Liver (tissue), 8 donors: ENCODE measurements at regions not wholly inside any gene's neighbourhood (a gene's known extent, or its start where the extent isn't known, plus 50 kb on each side); places are given as distances from the start of the nearest gene placed in this dataset.

Source experiments
- DNase-seq: peaks from one replicate; pipeline ENCODE4 v3.0.0-alpha.2; 2017; ENCODE audit warnings: low spot score
- H3K27ac ChIP-seq, 2 donors: one replicate each; pipeline ENCODE4 v1.7.0; 2013; ENCODE audit warnings: inconsistent platforms in 2 of 2, low read length in 2 of 2, control low read depth in 1 of 2, low read depth in 1 of 2, mild to moderate bottlenecking in 1 of 2
- H3K27me3 ChIP-seq, 4 donors: one replicate each; pipeline versions ENCODE4 v1.6.1 to v1.7.0; 2013; ENCODE audit warnings: low read length in 3 of 4, inconsistent platforms in 1 of 4, mild to moderate bottlenecking in 1 of 4, moderate library complexity in 1 of 4; ENCODE audit not compliant: control insufficient read depth in 4 of 4, insufficient read depth in 4 of 4
- H3K36me3 ChIP-seq, 4 donors: one replicate each; pipeline versions ENCODE4 v1.6.1 to v1.7.0; 2013; ENCODE audit warnings: low read length in 3 of 4, mild to moderate bottlenecking in 3 of 4, low read depth in 1 of 4, moderate library complexity in 1 of 4; ENCODE audit not compliant: control insufficient read depth in 4 of 4, insufficient read depth in 3 of 4
- H3K4me1 ChIP-seq, 4 donors: one replicate each; pipeline versions ENCODE4 v1.6.1 to v1.7.0; 2013; ENCODE audit warnings: low read length in 3 of 4, mild to moderate bottlenecking in 3 of 4, moderate library complexity in 1 of 4; ENCODE audit not compliant: control insufficient read depth in 4 of 4, insufficient read depth in 4 of 4
- H3K4me3 ChIP-seq, 3 donors: one replicate each; pipeline versions ENCODE4 v1.6.1 to v1.7.0; 2013; ENCODE audit warnings: low read length in 3 of 3, control low read depth in 1 of 3, low read depth in 1 of 3, mild to moderate bottlenecking in 1 of 3
- H3K9ac ChIP-seq, 2 donors: one replicate each; pipeline ENCODE4 v1.7.0; 2013; ENCODE audit warnings: low read length in 2 of 2, mild to moderate bottlenecking in 2 of 2, moderate library complexity in 2 of 2, control low read depth in 1 of 2, low read depth in 1 of 2
- H3K9me3 ChIP-seq, 4 donors: one replicate each; pipeline versions ENCODE4 v1.6.1 to v1.7.0; 2013; ENCODE audit warnings: low read length in 3 of 4; ENCODE audit not compliant: control insufficient read depth in 4 of 4
- FOXA1 ChIP-seq: IDR thresholded peaks from 2 replicates; pipeline ENCODE4 v1.6.1; 2016; ENCODE audit warnings: antibody characterized with exemption
- FOXA2 ChIP-seq: IDR thresholded peaks from 2 replicates; pipeline ENCODE4 v1.6.1; 2016; ENCODE audit warnings: antibody characterized with exemption
- GABPA ChIP-seq, 2 donors: IDR thresholded peaks in 1 of 2; conservative IDR thresholded peaks in 1 of 2; 2 replicates each; pipeline ENCODE4 v1.6.1; 2016; ENCODE audit warnings: antibody characterized with exemption in 2 of 2, mild to moderate bottlenecking in 1 of 2, moderate library complexity in 1 of 2
- HNF4A ChIP-seq, 2 donors: conservative IDR thresholded peaks; 2 replicates each; pipeline ENCODE4 v1.6.1; 2016; ENCODE audit warnings: antibody characterized with exemption in 2 of 2, mild to moderate bottlenecking in 2 of 2
- HNF4G ChIP-seq: IDR thresholded peaks from 2 replicates; pipeline ENCODE4 v1.6.1; 2016; ENCODE audit warnings: antibody characterized with exemption
- JUND ChIP-seq, 2 donors: IDR thresholded peaks; 2 replicates each; pipeline ENCODE4 v1.6.1; 2016; ENCODE audit warnings: antibody characterized with exemption in 2 of 2
- NR2F2 ChIP-seq: IDR thresholded peaks from 2 replicates; pipeline ENCODE4 v1.6.1; 2016; ENCODE audit warnings: antibody characterized with exemption
- RAD21 ChIP-seq, 2 donors: IDR thresholded peaks; 2 replicates each; pipeline ENCODE4 v1.6.1; 2016; ENCODE audit warnings: antibody characterized with exemption in 2 of 2, mild to moderate bottlenecking in 2 of 2
- TAF1 ChIP-seq: conservative IDR thresholded peaks from 2 replicates; pipeline ENCODE4 v1.6.1; 2016; ENCODE audit warnings: antibody characterized with exemption, mild to moderate bottlenecking
- YY1 ChIP-seq: IDR thresholded peaks from 2 replicates; pipeline ENCODE4 v1.6.1; 2016; ENCODE audit warnings: antibody characterized with exemption, mild to moderate bottlenecking
- WGBS: extraction: QIAGEN DNeasy Blood & Tissue Kit; methylation state at CpG from one replicate; pipeline ENCODE4 v1.1.7; 2013; 5-methylcytosine and 5-hydroxymethylcytosine counted together
- TF ChIP-seq, protein P1 (sequence below): IDR thresholded peaks from 2 replicates; pipeline ENCODE4 v1.6.1; 2016; ENCODE audit warnings: antibody characterized with exemption, mild to moderate bottlenecking
- TF ChIP-seq, protein P2 (sequence below): IDR thresholded peaks from 2 replicates; pipeline ENCODE4 v1.6.1; 2016; ENCODE audit warnings: antibody characterized with exemption
- TF ChIP-seq, protein P3 (sequence below): IDR thresholded peaks from 2 replicates; pipeline ENCODE4 v1.6.1; 2016; ENCODE audit warnings: antibody characterized with exemption
- TF ChIP-seq, protein P4 (sequence below): fragments of 150-350 bp; IDR thresholded peaks from 2 replicates; pipeline ENCODE4 v1.5.1; 2017; ENCODE audit warnings: improper control_type of control experiment, low read depth, low read length; ENCODE audit not compliant: missing input control
- TF ChIP-seq, protein P5 (sequence below): IDR thresholded peaks from 2 replicates; pipeline ENCODE4 v1.6.1; 2016; ENCODE audit warnings: antibody characterized with exemption
- donor health status: healthy.
- donor health status: healthy.
- donor health status: healthy.
- donor health status: healthy.
- donor health status: healthy.

DNA sequence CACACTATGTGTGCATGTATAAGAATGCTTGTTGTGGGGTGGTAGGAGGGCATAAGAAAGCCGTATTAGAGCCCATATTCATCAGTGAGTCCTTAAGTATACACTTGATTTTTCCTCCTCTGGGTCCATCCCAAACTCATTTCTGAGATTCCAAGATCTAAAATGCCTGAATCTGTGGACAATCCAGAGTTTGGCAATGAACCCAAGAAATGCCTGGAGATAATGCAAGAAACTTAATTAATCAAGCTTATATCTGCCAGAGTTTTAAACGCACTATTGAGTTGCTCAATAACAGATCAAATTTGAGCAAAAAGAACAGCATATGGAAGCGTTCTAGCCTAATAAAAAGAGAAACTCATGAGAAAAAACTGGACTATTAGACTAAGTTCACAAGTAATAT, 143.4 kb upstream of the NAV3 start:
- H3K9me3 ChIP-seq: no peaks in the 10 kb centered on the region
- TF ChIP-seq YY1 (no peak), TAF1 (no peak), FOXA1 (no peak), HNF4A (conservative IDR thresholded peaks at IDR 0.05) (no peak), FOXA2 (no peak), JUND (IDR thresholded peaks at IDR 0.05) (no peak), GABPA (IDR thresholded peaks at IDR 0.05 in 1 of 2, conservative IDR thresholded peaks at IDR 0.05 in 1 of 2) (no peak)
- TF ChIP-seq, protein P1, sequence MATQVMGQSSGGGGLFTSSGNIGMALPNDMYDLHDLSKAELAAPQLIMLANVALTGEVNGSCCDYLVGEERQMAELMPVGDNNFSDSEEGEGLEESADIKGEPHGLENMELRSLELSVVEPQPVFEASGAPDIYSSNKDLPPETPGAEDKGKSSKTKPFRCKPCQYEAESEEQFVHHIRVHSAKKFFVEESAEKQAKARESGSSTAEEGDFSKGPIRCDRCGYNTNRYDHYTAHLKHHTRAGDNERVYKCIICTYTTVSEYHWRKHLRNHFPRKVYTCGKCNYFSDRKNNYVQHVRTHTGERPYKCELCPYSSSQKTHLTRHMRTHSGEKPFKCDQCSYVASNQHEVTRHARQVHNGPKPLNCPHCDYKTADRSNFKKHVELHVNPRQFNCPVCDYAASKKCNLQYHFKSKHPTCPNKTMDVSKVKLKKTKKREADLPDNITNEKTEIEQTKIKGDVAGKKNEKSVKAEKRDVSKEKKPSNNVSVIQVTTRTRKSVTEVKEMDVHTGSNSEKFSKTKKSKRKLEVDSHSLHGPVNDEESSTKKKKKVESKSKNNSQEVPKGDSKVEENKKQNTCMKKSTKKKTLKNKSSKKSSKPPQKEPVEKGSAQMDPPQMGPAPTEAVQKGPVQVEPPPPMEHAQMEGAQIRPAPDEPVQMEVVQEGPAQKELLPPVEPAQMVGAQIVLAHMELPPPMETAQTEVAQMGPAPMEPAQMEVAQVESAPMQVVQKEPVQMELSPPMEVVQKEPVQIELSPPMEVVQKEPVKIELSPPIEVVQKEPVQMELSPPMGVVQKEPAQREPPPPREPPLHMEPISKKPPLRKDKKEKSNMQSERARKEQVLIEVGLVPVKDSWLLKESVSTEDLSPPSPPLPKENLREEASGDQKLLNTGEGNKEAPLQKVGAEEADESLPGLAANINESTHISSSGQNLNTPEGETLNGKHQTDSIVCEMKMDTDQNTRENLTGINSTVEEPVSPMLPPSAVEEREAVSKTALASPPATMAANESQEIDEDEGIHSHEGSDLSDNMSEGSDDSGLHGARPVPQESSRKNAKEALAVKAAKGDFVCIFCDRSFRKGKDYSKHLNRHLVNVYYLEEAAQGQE: no peak
- TF ChIP-seq, protein P2, sequence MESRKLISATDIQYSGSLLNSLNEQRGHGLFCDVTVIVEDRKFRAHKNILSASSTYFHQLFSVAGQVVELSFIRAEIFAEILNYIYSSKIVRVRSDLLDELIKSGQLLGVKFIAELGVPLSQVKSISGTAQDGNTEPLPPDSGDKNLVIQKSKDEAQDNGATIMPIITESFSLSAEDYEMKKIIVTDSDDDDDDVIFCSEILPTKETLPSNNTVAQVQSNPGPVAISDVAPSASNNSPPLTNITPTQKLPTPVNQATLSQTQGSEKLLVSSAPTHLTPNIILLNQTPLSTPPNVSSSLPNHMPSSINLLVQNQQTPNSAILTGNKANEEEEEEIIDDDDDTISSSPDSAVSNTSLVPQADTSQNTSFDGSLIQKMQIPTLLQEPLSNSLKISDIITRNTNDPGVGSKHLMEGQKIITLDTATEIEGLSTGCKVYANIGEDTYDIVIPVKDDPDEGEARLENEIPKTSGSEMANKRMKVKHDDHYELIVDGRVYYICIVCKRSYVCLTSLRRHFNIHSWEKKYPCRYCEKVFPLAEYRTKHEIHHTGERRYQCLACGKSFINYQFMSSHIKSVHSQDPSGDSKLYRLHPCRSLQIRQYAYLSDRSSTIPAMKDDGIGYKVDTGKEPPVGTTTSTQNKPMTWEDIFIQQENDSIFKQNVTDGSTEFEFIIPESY: no peak
- TF ChIP-seq, protein P3, sequence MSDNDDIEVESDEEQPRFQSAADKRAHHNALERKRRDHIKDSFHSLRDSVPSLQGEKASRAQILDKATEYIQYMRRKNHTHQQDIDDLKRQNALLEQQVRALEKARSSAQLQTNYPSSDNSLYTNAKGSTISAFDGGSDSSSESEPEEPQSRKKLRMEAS: no peak
- H3K9ac ChIP-seq: no peak overlapping the region
- WGBS: 67% methylated on average over 3 of the region's 3 CpGs
- no peaks in the 10 kb centered on the region for H3K36me3 ChIP-seq
- DNase-seq: no peak
- no peak overlapping the region for H3K4me3 ChIP-seq
- H3K27ac ChIP-seq: no peak overlapping the region
- no peaks in the 10 kb centered on the region for H3K27me3 ChIP-seq
- no peaks in the 10 kb centered on the region for H3K4me1 ChIP-seq

DNA sequence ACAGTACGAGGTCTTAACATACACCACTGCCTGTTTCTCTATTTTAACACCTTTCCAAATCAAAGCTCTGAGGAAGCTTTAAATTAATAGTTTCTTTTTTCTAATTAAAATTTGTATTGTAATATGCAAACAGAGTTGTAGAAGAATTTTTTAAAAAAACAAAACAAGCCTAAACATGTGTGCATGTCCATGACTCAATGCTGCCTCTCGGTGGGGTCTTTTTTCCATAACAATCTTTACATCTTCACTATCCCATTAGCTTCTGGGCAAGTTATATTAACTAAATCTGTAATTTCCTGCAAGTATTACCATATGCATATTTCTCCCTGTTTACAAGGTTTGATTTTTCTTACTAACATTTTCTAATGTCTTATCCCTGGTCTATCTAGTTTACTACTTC, 143.9 kb upstream of the NAV3 start:
- Histone ChIP-seq H3K27me3 (no peaks in the 10 kb centered on the region), H3K9me3 (no peaks in the 10 kb centered on the region), H3K4me3 (no peak overlapping the region), H3K9ac (no peak overlapping the region), H3K36me3 (no peaks in the 10 kb centered on the region), H3K4me1 (no peaks in the 10 kb centered on the region), H3K27ac (no peak overlapping the region)
- no peak for DNase-seq
- WGBS: 86% methylated on average over 2 of the region's 2 CpGs
- TF ChIP-seq NR2F2: no peak
- TF ChIP-seq JUND (IDR thresholded peaks at IDR 0.05): no peak
- TF ChIP-seq, protein P2: no peak
- TF ChIP-seq, protein P4, sequence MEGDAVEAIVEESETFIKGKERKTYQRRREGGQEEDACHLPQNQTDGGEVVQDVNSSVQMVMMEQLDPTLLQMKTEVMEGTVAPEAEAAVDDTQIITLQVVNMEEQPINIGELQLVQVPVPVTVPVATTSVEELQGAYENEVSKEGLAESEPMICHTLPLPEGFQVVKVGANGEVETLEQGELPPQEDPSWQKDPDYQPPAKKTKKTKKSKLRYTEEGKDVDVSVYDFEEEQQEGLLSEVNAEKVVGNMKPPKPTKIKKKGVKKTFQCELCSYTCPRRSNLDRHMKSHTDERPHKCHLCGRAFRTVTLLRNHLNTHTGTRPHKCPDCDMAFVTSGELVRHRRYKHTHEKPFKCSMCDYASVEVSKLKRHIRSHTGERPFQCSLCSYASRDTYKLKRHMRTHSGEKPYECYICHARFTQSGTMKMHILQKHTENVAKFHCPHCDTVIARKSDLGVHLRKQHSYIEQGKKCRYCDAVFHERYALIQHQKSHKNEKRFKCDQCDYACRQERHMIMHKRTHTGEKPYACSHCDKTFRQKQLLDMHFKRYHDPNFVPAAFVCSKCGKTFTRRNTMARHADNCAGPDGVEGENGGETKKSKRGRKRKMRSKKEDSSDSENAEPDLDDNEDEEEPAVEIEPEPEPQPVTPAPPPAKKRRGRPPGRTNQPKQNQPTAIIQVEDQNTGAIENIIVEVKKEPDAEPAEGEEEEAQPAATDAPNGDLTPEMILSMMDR: no peak
- no peak for TF ChIP-seq TAF1
- TF ChIP-seq RAD21 (IDR thresholded peaks at IDR 0.05): no peak
- TF ChIP-seq, protein P5, sequence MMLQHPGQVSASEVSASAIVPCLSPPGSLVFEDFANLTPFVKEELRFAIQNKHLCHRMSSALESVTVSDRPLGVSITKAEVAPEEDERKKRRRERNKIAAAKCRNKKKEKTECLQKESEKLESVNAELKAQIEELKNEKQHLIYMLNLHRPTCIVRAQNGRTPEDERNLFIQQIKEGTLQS: no peak
- TF ChIP-seq HNF4G: no peak
- TF ChIP-seq HNF4A (conservative IDR thresholded peaks at IDR 0.05): no peak
